H1 (cell line): ENCODE measurements at regions not wholly inside any gene's neighbourhood (a gene's known extent, or its start where the extent isn't known, plus 50 kb on each side); places are given as distances from the start of the nearest gene placed in this dataset.
"Not testable (repeated sequence)": the region's sequence is repeated elsewhere in the genome, so short reads cannot be mapped to it uniquely, and the experiment has no call there.

Experiments used
- CTCF ChIA-PET: fragments of 300-600 bp; sonication (Branson Sonifier 250); formaldehyde crosslinking; loops from one replicate; lab custom pipeline; 2021; ENCODE audit not compliant: partially characterized antibody; lab: Charles Lee
- POLR2A ChIA-PET: fragments of 300-600 bp; sonication (Branson Sonifier 250); formaldehyde crosslinking; loops from one replicate; lab custom pipeline; 2021; ENCODE audit warnings: inconsistent platforms; ENCODE audit not compliant: partially characterized antibody; lab: Charles Lee
- DNase-seq, 2 experiments: peaks; one replicate each; pipeline versions ENCODE4 v3.0.0 to v3.0.0-alpha.2; 2010 to 2022; ENCODE audit warnings: low spot score in 2 of 2, low read depth in 1 of 2, mixed read lengths in 1 of 2
- FAIRE-seq: peaks from 2 replicates; lab custom pipeline; 2011; peaks lifted over from hg19 to GRCh38; lab: Jason Lieb, UNC
- H2AFZ ChIP-seq: 2 replicates; pipeline ENCODE4 v1.8.1; 2012; ENCODE audit warnings: low read length, inconsistent platforms
- H2AK5ac ChIP-seq: 2 replicates; pipeline ENCODE4 v1.6.1; 2013; ENCODE audit warnings: low read depth, low read length
- H2BK120ac ChIP-seq: replicated peaks from 2 replicates; pipeline ENCODE3; 2013; ENCODE audit warnings: low read depth, low read length, inconsistent platforms
- H2BK12ac ChIP-seq: 2 replicates; pipeline ENCODE4 v1.6.1; 2013; ENCODE audit warnings: low read depth, low read length
- H2BK15ac ChIP-seq: 2 replicates; pipeline ENCODE4 v1.6.1; 2013; ENCODE audit warnings: low read length
- H2BK20ac ChIP-seq: 2 replicates; pipeline ENCODE4 v1.6.1; 2013; ENCODE audit warnings: low read length
- H2BK5ac ChIP-seq: 2 replicates; pipeline ENCODE4 v1.6.1; 2013; ENCODE audit warnings: low read depth, low read length
- H3K14ac ChIP-seq: 2 replicates; pipeline ENCODE4 v1.6.1; 2013; ENCODE audit warnings: inconsistent platforms; ENCODE audit not compliant: insufficient read length
- H3K18ac ChIP-seq: 2 replicates; pipeline ENCODE4 v1.6.1; 2013; ENCODE audit warnings: low read length; ENCODE audit errors: extremely low read depth
- H3K23ac ChIP-seq: 2 replicates; pipeline ENCODE4 v1.6.1; 2013; ENCODE audit warnings: inconsistent platforms; ENCODE audit not compliant: insufficient read length
- H3K23me2 ChIP-seq: 2 replicates; pipeline ENCODE4 v1.6.1; 2013; ENCODE audit warnings: low read depth, low read length
- H3K27ac ChIP-seq: 2 replicates; pipeline ENCODE4 v1.6.1; 2011; ENCODE audit warnings: low read depth, low read length, inconsistent platforms
- H3K27me3 ChIP-seq, 4 experiments: replicated peaks in 1 of 4; 1 replicate in 1 of 4; 2 replicates in 3 of 4; pipeline versions ENCODE4 v1.6.1 to v1.8.1; 2011 to 2013; ENCODE audit warnings: low read length in 3 of 4, mild to moderate bottlenecking in 3 of 4, inconsistent platforms in 2 of 4, mixed read lengths in 2 of 4, moderate library complexity in 1 of 4; ENCODE audit not compliant: control insufficient read depth in 3 of 4, insufficient read depth in 3 of 4; ENCODE audit errors: extremely low read depth in 1 of 4
- H3K36me3 ChIP-seq, 4 experiments: 2 replicates each; pipeline versions ENCODE4 v1.6.1 to v1.8.1; 2011 to 2013; ENCODE audit warnings: mild to moderate bottlenecking in 4 of 4, low read length in 3 of 4, moderate library complexity in 2 of 4, control low read depth in 1 of 4, inconsistent platforms in 1 of 4; ENCODE audit not compliant: insufficient read depth in 4 of 4, control insufficient read depth in 2 of 4
- H3K4ac ChIP-seq: replicated peaks from 2 replicates; pipeline ENCODE3; 2013; ENCODE audit warnings: low read length, low read depth, mixed read lengths, inconsistent platforms; ENCODE audit not compliant: insufficient read length
- H3K4me1 ChIP-seq, 4 experiments: replicated peaks in 1 of 4; 1 replicate in 1 of 4; 2 replicates in 3 of 4; pipeline versions ENCODE4 v1.6.1 to v1.8.1; 2011 to 2013; ENCODE audit warnings: low read length in 3 of 4, inconsistent platforms in 2 of 4, mixed read lengths in 1 of 4; ENCODE audit not compliant: insufficient read depth in 4 of 4, control insufficient read depth in 3 of 4
- H3K4me2 ChIP-seq, 2 experiments: 2 replicates each; pipeline versions ENCODE4 v1.6.1 to v1.8.1; 2011 to 2013; ENCODE audit warnings: low read depth in 2 of 2, low read length in 2 of 2, control low read depth in 1 of 2, inconsistent platforms in 1 of 2, mild to moderate bottlenecking in 1 of 2; ENCODE audit not compliant: insufficient read depth in 1 of 2
- H3K4me3 ChIP-seq, 4 experiments: fragments of 200-600, 300-600 bp in 1 of 4; sonication (generic), shearing (Covaris generic), sonication (Bioruptor Twin) in 1 of 4; 2 replicates each; pipeline versions ENCODE4 v1.5.1 to v1.8.1; 2011 to 2016; ENCODE audit warnings: low read length in 4 of 4, low read depth in 3 of 4, control low read depth in 2 of 4, inconsistent platforms in 2 of 4, mild to moderate bottlenecking in 2 of 4, mixed read lengths in 1 of 4, moderate library complexity in 1 of 4; ENCODE audit not compliant: insufficient read depth in 2 of 4; ENCODE audit errors: extremely low read depth in 1 of 4
- H3K56ac ChIP-seq: replicated peaks from 2 replicates; pipeline ENCODE3; 2013; ENCODE audit warnings: low read depth, mild to moderate bottlenecking, mixed read lengths, low read length, inconsistent platforms; ENCODE audit not compliant: insufficient read length
- H3K79me1 ChIP-seq: 2 replicates; pipeline ENCODE4 v1.6.1; 2013; ENCODE audit warnings: low read depth, low read length, control low read depth
- H3K79me2 ChIP-seq, 2 experiments: 2 replicates each; pipeline versions ENCODE4 v1.6.1 to v1.8.1; 2012 to 2013; ENCODE audit warnings: low read length in 2 of 2, mild to moderate bottlenecking in 2 of 2, inconsistent platforms in 1 of 2; ENCODE audit not compliant: insufficient read depth in 2 of 2, control insufficient read depth in 1 of 2
- H3K9ac ChIP-seq, 4 experiments: replicated peaks in 1 of 4; 1 replicate in 1 of 4; 2 replicates in 3 of 4; pipeline versions ENCODE4 v1.6.1 to v1.8.1; 2011 to 2013; ENCODE audit warnings: low read depth in 3 of 4, low read length in 3 of 4, control low read depth in 2 of 4, mild to moderate bottlenecking in 2 of 4, moderate library complexity in 2 of 4, inconsistent platforms in 1 of 4; ENCODE audit errors: extremely low read depth in 1 of 4
- H3K9me3 ChIP-seq, 2 experiments: 2 replicates each; pipeline versions ENCODE4 v1.6.1 to v1.8.1; 2012 to 2013; ENCODE audit warnings: mild to moderate bottlenecking in 2 of 2, moderate library complexity in 2 of 2, control low read depth in 1 of 2, inconsistent platforms in 1 of 2, low read depth in 1 of 2, low read length in 1 of 2, mixed read lengths in 1 of 2; ENCODE audit not compliant: insufficient read depth in 2 of 2
- H4K20me1 ChIP-seq, 2 experiments: replicated peaks in 1 of 2; 2 replicates each; pipeline versions ENCODE3 to v1.8.1; 2011 to 2013; ENCODE audit warnings: inconsistent platforms in 2 of 2, low read length in 2 of 2, mild to moderate bottlenecking in 1 of 2; ENCODE audit not compliant: insufficient read depth in 2 of 2, control insufficient read depth in 1 of 2
- H4K5ac ChIP-seq: 2 replicates; pipeline ENCODE4 v1.6.1; 2013; ENCODE audit warnings: low read length, low read depth, mixed read lengths, inconsistent platforms; ENCODE audit not compliant: insufficient read length
- H4K8ac ChIP-seq: 2 replicates; pipeline ENCODE4 v1.8.0; 2013; ENCODE audit warnings: mild to moderate bottlenecking, moderate library complexity, low read length, inconsistent platforms; ENCODE audit not compliant: insufficient read depth; ENCODE audit errors: extremely low read depth
- H4K91ac ChIP-seq: replicated peaks from 2 replicates; pipeline ENCODE3; 2013; ENCODE audit warnings: low read length, mixed read lengths, inconsistent platforms; ENCODE audit not compliant: insufficient read length
- WGBS, 2 experiments: shearing (Covaris generic) in 1 of 2; methylation state at CpG; one replicate each; pipeline versions ENCODE4 v1.1.6 to v1.1.7; 2013 to 2015; ENCODE audit warnings: low lambda C conversion rate in 2 of 2, mixed read lengths in 2 of 2, inconsistent platforms in 1 of 2, low coverage in 1 of 2, missing lambda C conversion rate in 1 of 2; ENCODE audit not compliant: insufficient replicate concordance in 2 of 2, insufficient coverage in 1 of 2, insufficient read length in 1 of 2; ENCODE audit errors: extremely low coverage in 1 of 2, missing lambda C conversion rate in 1 of 2; 5-methylcytosine and 5-hydroxymethylcytosine counted together

DNA sequence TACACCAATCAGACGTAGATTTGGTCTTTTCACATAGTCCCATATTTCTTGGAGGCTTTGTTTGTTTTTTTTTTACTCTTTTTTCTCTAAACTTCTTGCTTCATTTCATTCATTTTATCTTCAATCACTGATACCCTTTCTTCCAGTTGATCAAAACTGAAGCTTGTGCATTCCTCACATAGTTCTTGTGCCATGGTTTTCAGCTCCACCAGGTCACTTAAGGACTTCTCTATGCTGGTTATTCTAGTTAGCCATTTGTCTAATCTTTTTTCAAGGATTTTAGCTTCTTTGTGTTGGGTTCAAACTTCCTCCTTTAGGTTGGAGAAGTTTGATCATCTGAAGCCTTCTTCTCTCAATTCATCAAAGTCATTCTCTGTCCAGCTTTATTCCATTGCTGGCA is 229.3 kb downstream of the COX18 start:
- CTCF ChIA-PET, H3K27me3 ChIP-seq, H3K36me3 ChIP-seq, H4K8ac ChIP-seq, H3K4me3 ChIP-seq, H4K91ac ChIP-seq, H2BK12ac ChIP-seq, H2BK20ac ChIP-seq, H3K18ac ChIP-seq, H3K79me1 ChIP-seq, H2AK5ac ChIP-seq, H3K4me1 ChIP-seq, POLR2A ChIA-PET, H2BK15ac ChIP-seq, H3K9ac ChIP-seq, H3K56ac ChIP-seq, H3K4ac ChIP-seq, H2BK5ac ChIP-seq, H3K79me2 ChIP-seq, FAIRE-seq, H3K27ac ChIP-seq, H4K5ac ChIP-seq, DNase-seq, H3K4me2 ChIP-seq, H2BK120ac ChIP-seq, H3K23ac ChIP-seq, H3K23me2 ChIP-seq, H3K14ac ChIP-seq, H3K9me3 ChIP-seq, H4K20me1 ChIP-seq, H2AFZ ChIP-seq: not testable (repeated sequence)
- WGBS, 2 experiments, result 89% methylated on average over 1 of the region's 1 CpG; no CpG with 5 or more reads in 1 of the 2 experiments
